ENCODE measurements at regions not wholly inside any gene's neighbourhood (a gene's known extent, or its start where the extent isn't known, plus 50 kb on each side); places are given as distances from the start of the nearest gene placed in this dataset.
"Not testable (repeated sequence)": the region's sequence is repeated elsewhere in the genome, so short reads cannot be mapped to it uniquely, and the experiment has no call there.

- Histone ChIP-seq H3K27ac (no peak overlapping the region), H3K27me3 (no peaks in the 10 kb centered on the region), H3K9me3 (no peaks in the 10 kb centered on the region), H3K4me3 (no peak overlapping the region), H3K36me3 (no peaks in the 10 kb centered on the region), H3K4me1 (no peaks in the 10 kb centered on the region)
- no peak for TF ChIP-seq POLR2A (IDR thresholded peaks at IDR 0.05)
- no peak for TF ChIP-seq POLR2AphosphoS5 (IDR thresholded peaks at IDR 0.05)
- TF ChIP-seq, protein P1, sequence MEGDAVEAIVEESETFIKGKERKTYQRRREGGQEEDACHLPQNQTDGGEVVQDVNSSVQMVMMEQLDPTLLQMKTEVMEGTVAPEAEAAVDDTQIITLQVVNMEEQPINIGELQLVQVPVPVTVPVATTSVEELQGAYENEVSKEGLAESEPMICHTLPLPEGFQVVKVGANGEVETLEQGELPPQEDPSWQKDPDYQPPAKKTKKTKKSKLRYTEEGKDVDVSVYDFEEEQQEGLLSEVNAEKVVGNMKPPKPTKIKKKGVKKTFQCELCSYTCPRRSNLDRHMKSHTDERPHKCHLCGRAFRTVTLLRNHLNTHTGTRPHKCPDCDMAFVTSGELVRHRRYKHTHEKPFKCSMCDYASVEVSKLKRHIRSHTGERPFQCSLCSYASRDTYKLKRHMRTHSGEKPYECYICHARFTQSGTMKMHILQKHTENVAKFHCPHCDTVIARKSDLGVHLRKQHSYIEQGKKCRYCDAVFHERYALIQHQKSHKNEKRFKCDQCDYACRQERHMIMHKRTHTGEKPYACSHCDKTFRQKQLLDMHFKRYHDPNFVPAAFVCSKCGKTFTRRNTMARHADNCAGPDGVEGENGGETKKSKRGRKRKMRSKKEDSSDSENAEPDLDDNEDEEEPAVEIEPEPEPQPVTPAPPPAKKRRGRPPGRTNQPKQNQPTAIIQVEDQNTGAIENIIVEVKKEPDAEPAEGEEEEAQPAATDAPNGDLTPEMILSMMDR (IDR thresholded peaks at IDR 0.05): no peak
- intact Hi-C loops (cut with DNase I; ENCODE audit: low total_unique reads): no loop called here
- no peak for DNase-seq (ENCODE audit: low spot score in 2 of 2)
Measured at GRCh38 chr1:98288494-98288893, 367.7 kb upstream of the DPYD start.

GRCh38 chr1:98287626-98288025 lies 366.8 kb upstream of the DPYD start:
- H3K4me1 ChIP-seq: no peaks in the 10 kb centered on the region
- intact Hi-C loops (cut with DNase I; ENCODE audit: low total_unique reads): no loop called here
- no peak for TF ChIP-seq POLR2AphosphoS5 (IDR thresholded peaks at IDR 0.05)
- TF ChIP-seq POLR2A (IDR thresholded peaks at IDR 0.05): no peak
- TF ChIP-seq, protein P1 (IDR thresholded peaks at IDR 0.05): no peak
- H3K27ac ChIP-seq: no peak overlapping the region
- no peak for DNase-seq (ENCODE audit: low spot score in 2 of 2)
- H3K36me3 ChIP-seq: no peaks in the 10 kb centered on the region
- H3K27me3 ChIP-seq: no peaks in the 10 kb centered on the region
- H3K4me3 ChIP-seq: no peak overlapping the region
- no peaks in the 10 kb centered on the region for H3K9me3 ChIP-seq

- no peak overlapping the region for H3K27ac ChIP-seq
- no peaks in the 10 kb centered on the region for H3K27me3 ChIP-seq
- no peak for DNase-seq (ENCODE audit: low spot score in 2 of 2)
- TF ChIP-seq POLR2AphosphoS5 (IDR thresholded peaks at IDR 0.05) (no peak), POLR2A (IDR thresholded peaks at IDR 0.05) (no peak)
- TF ChIP-seq, protein P1 (IDR thresholded peaks at IDR 0.05): no peak
- no peaks in the 10 kb centered on the region for H3K9me3 ChIP-seq
- no peak overlapping the region for H3K4me3 ChIP-seq
- intact Hi-C loops (cut with DNase I; ENCODE audit: low total_unique reads): no loop called here
- no peaks in the 10 kb centered on the region for H3K4me1 ChIP-seq
- no peaks in the 10 kb centered on the region for H3K36me3 ChIP-seq
Measured at GRCh38 chr1:98286656-98287055, 365.8 kb upstream of the DPYD start.

DNA sequence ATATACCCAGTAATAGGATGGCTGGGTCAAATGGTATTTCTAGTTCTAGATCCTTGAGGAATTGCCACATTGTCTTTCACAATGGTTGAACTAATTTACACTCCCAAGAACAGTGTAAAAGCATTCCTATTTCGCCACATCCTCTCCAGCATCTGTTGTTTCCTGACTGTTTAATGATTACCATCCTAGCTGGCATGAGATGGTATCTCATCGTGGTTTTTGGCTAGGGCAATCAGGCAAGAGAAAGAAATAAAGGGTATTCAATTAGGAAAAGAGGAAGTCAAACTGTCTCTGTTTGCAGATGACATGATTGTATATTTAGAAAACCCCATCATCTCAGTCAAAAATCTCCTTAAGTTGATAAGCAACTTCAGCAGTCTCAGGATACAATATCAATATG lies 364.5 kb upstream of the DPYD start:
- H3K4me3 ChIP-seq; DNase-seq (ENCODE audit: low spot score in 2 of 2); H3K27ac ChIP-seq; H3K27me3 ChIP-seq; H3K36me3 ChIP-seq; H3K9me3 ChIP-seq; intact Hi-C loops (cut with DNase I; ENCODE audit: low total_unique reads); H3K4me1 ChIP-seq: not testable (repeated sequence)

DNA sequence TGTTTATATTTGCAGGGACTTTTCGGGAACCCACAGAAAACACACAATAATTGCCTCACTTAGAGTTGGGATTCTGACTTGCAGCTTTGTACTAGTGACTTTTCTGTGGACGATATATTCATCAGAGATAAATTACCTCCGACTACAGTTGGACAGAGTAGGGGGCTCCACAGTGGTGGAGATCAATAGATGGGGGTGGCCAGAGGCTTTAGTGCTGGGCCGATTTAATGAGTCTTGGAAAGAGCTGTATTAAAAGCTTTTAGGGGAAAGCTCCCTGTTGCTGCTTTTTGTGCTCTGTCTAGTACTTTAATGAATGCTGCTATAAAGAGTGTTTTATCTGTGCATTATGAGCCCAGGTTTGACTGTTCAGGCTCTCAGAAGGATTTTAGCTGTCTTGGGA lies 359.2 kb upstream of the DPYD start:
- no peaks in the 10 kb centered on the region for H3K9me3 ChIP-seq
- no peaks in the 10 kb centered on the region for H3K36me3 ChIP-seq
- H3K27me3 ChIP-seq: no peaks in the 10 kb centered on the region
- TF ChIP-seq POLR2AphosphoS5 (IDR thresholded peaks at IDR 0.05): no peak
- TF ChIP-seq, protein P1 (IDR thresholded peaks at IDR 0.05): no peak
- no peak for TF ChIP-seq POLR2A (IDR thresholded peaks at IDR 0.05)
- H3K4me3 ChIP-seq: no peak overlapping the region
- no peak for DNase-seq (ENCODE audit: low spot score in 2 of 2)
- no peaks in the 10 kb centered on the region for H3K4me1 ChIP-seq
- no peak overlapping the region for H3K27ac ChIP-seq
- intact Hi-C loops (cut with DNase I; ENCODE audit: low total_unique reads): no loop called here

DNA sequence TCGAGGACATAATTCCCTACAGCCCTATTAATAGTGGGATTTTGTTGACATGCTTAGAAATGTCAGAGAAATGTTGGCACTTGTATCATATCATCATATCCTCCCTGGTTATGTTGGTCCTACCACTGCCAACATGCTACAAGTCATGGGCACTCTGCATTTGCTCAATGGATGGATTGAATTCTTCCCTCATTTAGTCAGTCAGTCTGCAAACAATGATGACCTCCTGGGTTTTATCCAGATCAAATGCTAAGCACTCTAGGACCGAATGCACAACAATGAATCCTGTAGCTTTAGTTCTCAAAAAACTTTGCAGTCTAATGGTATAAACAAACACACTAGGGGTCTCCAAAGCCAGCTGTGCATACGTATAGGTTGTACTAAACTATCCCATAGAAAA lies 357.2 kb upstream of the DPYD start:
- intact Hi-C loops (cut with DNase I; ENCODE audit: low total_unique reads): no loop called here
- no peaks in the 10 kb centered on the region for H3K36me3 ChIP-seq
- H3K27ac ChIP-seq: no peak overlapping the region
- TF ChIP-seq POLR2A (IDR thresholded peaks at IDR 0.05): no peak
- TF ChIP-seq, protein P1 (IDR thresholded peaks at IDR 0.05): no peak
- TF ChIP-seq POLR2AphosphoS5 (IDR thresholded peaks at IDR 0.05): no peak
- no peaks in the 10 kb centered on the region for H3K9me3 ChIP-seq
- no peak overlapping the region for H3K4me3 ChIP-seq
- no peak for DNase-seq (ENCODE audit: low spot score in 2 of 2)
- H3K4me1 ChIP-seq: no peaks in the 10 kb centered on the region
- H3K27me3 ChIP-seq: no peaks in the 10 kb centered on the region
